ENCODE measurements at regions not wholly inside any gene's neighbourhood (a gene's known extent, or its start where the extent isn't known, plus 50 kb on each side); places are given as distances from the start of the nearest gene placed in this dataset.

GRCh38 chr2:13876491-13877037, 756.0 kb upstream of the LRATD1 start:
- no peaks in the 10 kb centered on the region for H3K36me3 ChIP-seq
- intact Hi-C loops (cut with DNase I; ENCODE audit: low total_unique reads), result no loop called here
- H3K4me1 ChIP-seq, result no peaks in the 10 kb centered on the region
- TF ChIP-seq CTCF (IDR thresholded peaks at IDR 0.05), result no peak
- no peak overlapping the region for H3K27ac ChIP-seq
- H3K9me3 ChIP-seq, result no peaks in the 10 kb centered on the region
- no peak for DNase-seq
- no peak overlapping the region for H3K4me3 ChIP-seq
- H3K27me3 ChIP-seq, result no peaks in the 10 kb centered on the region

- Histone ChIP-seq H3K36me3 (no peaks in the 10 kb centered on the region), H3K27me3 (no peaks in the 10 kb centered on the region), H3K27ac (no peak overlapping the region), H3K4me1 (no peaks in the 10 kb centered on the region), H3K9me3 (no peaks in the 10 kb centered on the region), H3K4me3 (no peak overlapping the region)
- intact Hi-C loops (cut with DNase I; ENCODE audit: low total_unique reads), result no loop called here
- TF ChIP-seq CTCF (IDR thresholded peaks at IDR 0.05), result no peak
- DNase-seq, result no peak
These were observed 754.9 kb upstream of the LRATD1 start for GRCh38 chr2:13877571-13877970.

- no peak for TF ChIP-seq CTCF (IDR thresholded peaks at IDR 0.05)
- no peak for DNase-seq
- Histone ChIP-seq H3K27ac (no peak overlapping the region), H3K4me3 (no peak overlapping the region), H3K4me1 (no peaks in the 10 kb centered on the region), H3K27me3 (no peaks in the 10 kb centered on the region), H3K9me3 (no peaks in the 10 kb centered on the region), H3K36me3 (no peaks in the 10 kb centered on the region)
- intact Hi-C loops (cut with DNase I; ENCODE audit: low total_unique reads), result no loop called here
These were observed 748.1 kb upstream of the LRATD1 start for GRCh38 chr2:13884291-13884976.

GRCh38 chr2:13901526-13901925, 731.0 kb upstream of the LRATD1 start:
- H3K27me3 ChIP-seq, result no peaks in the 10 kb centered on the region
- H3K4me3 ChIP-seq, result no peak overlapping the region
- H3K4me1 ChIP-seq, result no peaks in the 10 kb centered on the region
- no peak for DNase-seq
- TF ChIP-seq CTCF (IDR thresholded peaks at IDR 0.05), result no peak
- H3K36me3 ChIP-seq, result no peaks in the 10 kb centered on the region
- H3K9me3 ChIP-seq, result no peaks in the 10 kb centered on the region
- intact Hi-C loops (cut with DNase I; ENCODE audit: low total_unique reads), result no loop called here
- H3K27ac ChIP-seq, result no peak overlapping the region

- H3K36me3 ChIP-seq, result no peaks in the 10 kb centered on the region
- H3K9me3 ChIP-seq, result no peaks in the 10 kb centered on the region
- no peak for TF ChIP-seq CTCF (IDR thresholded peaks at IDR 0.05)
- intact Hi-C loops (cut with DNase I; ENCODE audit: low total_unique reads), result no loop called here
- DNase-seq, result no peak
- no peak overlapping the region for H3K4me3 ChIP-seq
- H3K27me3 ChIP-seq, result no peaks in the 10 kb centered on the region
- no peak overlapping the region for H3K27ac ChIP-seq
- H3K4me1 ChIP-seq, result no peaks in the 10 kb centered on the region
These were observed 726.7 kb upstream of the LRATD1 start for GRCh38 chr2:13905831-13906230.

Data from tibial artery (tissue), 4 donors.